ENCODE measurements at regions not wholly inside any gene's neighbourhood (a gene's known extent, or its start where the extent isn't known, plus 50 kb on each side); places are given as distances from the start of the nearest gene placed in this dataset.

GRCh38 chr1:96388421-96389310, 332.9 kb upstream of the PTBP2 start (continued):
- TF ChIP-seq ZNF112 (tag by site-specific recombination; IDR thresholded peaks at IDR 0.05) = no peak
- no peak for TF ChIP-seq PRDM1 (tag by site-specific recombination; IDR thresholded peaks at IDR 0.05)
- TF ChIP-seq ZNF148 (tag by site-specific recombination; IDR thresholded peaks at IDR 0.05; ENCODE audit: borderline replicate concordance) = no peak
- TF ChIP-seq TRIM28 (IDR thresholded peaks at IDR 0.05; ENCODE audit: borderline replicate concordance, low read length) = no peak
- TF ChIP-seq ZIC2 (tag by site-specific recombination; IDR thresholded peaks at IDR 0.05) = no peak
- no peak for TF ChIP-seq PRDM10 (tag by site-specific recombination; IDR thresholded peaks at IDR 0.05)
- no peak for TF ChIP-seq MZF1 (tag by site-specific recombination; IDR thresholded peaks at IDR 0.05; ENCODE audit: borderline replicate concordance)
- no peak for TF ChIP-seq HOXD13 (CRISPR knock-in tag; IDR thresholded peaks at IDR 0.05; ENCODE audit: borderline replicate concordance)
- TF ChIP-seq ZSCAN5A (tag by site-specific recombination; IDR thresholded peaks at IDR 0.05) = no peak
- no peak for TF ChIP-seq ZNF23 (tag by site-specific recombination; IDR thresholded peaks at IDR 0.05; ENCODE audit: borderline replicate concordance)

- H3K4me1 ChIP-seq (ENCODE audit: control insufficient read depth, insufficient read depth, low read length) = no peaks in the 10 kb centered on the region
- H3K9me3 ChIP-seq (ENCODE audit: control insufficient read depth, insufficient read depth, low read depth, low read length) = no peaks in the 10 kb centered on the region
- POLR2A ChIA-PET = no interaction called here
- H3K27ac ChIP-seq (ENCODE audit: extremely low read depth, low read depth, low read length) = no peak overlapping the region
- no peak overlapping the region for H3K4me3 ChIP-seq (ENCODE audit: low read depth, low read length)
- H3K36me3 ChIP-seq (ENCODE audit: control insufficient read depth in 2 of 2, insufficient read depth in 1 of 2, low read length in 2 of 2) = no peaks in the 10 kb centered on the region
- CTCF ChIA-PET = interaction anchor here (0.6 kb wide), 2 partner anchors 333 to 1129 kb away, joined by 3 to 4 read pairs; no protein-coding TSS in a partner anchor
- no peak for TF ChIP-seq YY2 (tag by site-specific recombination; IDR thresholded peaks at IDR 0.05)
- no peak for TF ChIP-seq ZBTB44 (tag by site-specific recombination; IDR thresholded peaks at IDR 0.05)
- no peak for TF ChIP-seq ZNF529 (tag by site-specific recombination; IDR thresholded peaks at IDR 0.05; ENCODE audit: insufficient replicate concordance)
- TF ChIP-seq ZNF239 (tag by site-specific recombination; IDR thresholded peaks at IDR 0.05) = no peak
- TF ChIP-seq ZNF423 (tag by site-specific recombination; IDR thresholded peaks at IDR 0.05) = no peak
- no peak for TF ChIP-seq ZNF626 (tag by site-specific recombination; IDR thresholded peaks at IDR 0.05)
Measured at GRCh38 chr1:96400089-96400488, 321.5 kb upstream of the PTBP2 start.

Data from HEK293 (cell line).